H1 (cell line): ENCODE measurements at regions not wholly inside any gene's neighbourhood (a gene's known extent, or its start where the extent isn't known, plus 50 kb on each side); places are given as distances from the start of the nearest gene placed in this dataset.

Source experiments
- CTCF ChIA-PET: fragments of 300-600 bp; sonication (Branson Sonifier 250); formaldehyde crosslinking; loops from one replicate; lab custom pipeline; 2021; ENCODE audit not compliant: partially characterized antibody; lab: Charles Lee
- POLR2A ChIA-PET: fragments of 300-600 bp; sonication (Branson Sonifier 250); formaldehyde crosslinking; loops from one replicate; lab custom pipeline; 2021; ENCODE audit warnings: inconsistent platforms; ENCODE audit not compliant: partially characterized antibody; lab: Charles Lee
- DNase-seq, 2 experiments: peaks; one replicate each; pipeline versions ENCODE4 v3.0.0 to v3.0.0-alpha.2; 2010 to 2022; ENCODE audit warnings: low spot score in 2 of 2, low read depth in 1 of 2, mixed read lengths in 1 of 2
- FAIRE-seq: peaks from 2 replicates; lab custom pipeline; 2011; peaks lifted over from hg19 to GRCh38; lab: Jason Lieb, UNC
- H2AFZ ChIP-seq: 2 replicates; pipeline ENCODE4 v1.8.1; 2012; ENCODE audit warnings: low read length, inconsistent platforms
- H2AK5ac ChIP-seq: 2 replicates; pipeline ENCODE4 v1.6.1; 2013; ENCODE audit warnings: low read depth, low read length
- H2BK120ac ChIP-seq: replicated peaks from 2 replicates; pipeline ENCODE3; 2013; ENCODE audit warnings: low read depth, low read length, inconsistent platforms
- H2BK12ac ChIP-seq: 2 replicates; pipeline ENCODE4 v1.6.1; 2013; ENCODE audit warnings: low read depth, low read length
- H2BK15ac ChIP-seq: 2 replicates; pipeline ENCODE4 v1.6.1; 2013; ENCODE audit warnings: low read length
- H2BK20ac ChIP-seq: 2 replicates; pipeline ENCODE4 v1.6.1; 2013; ENCODE audit warnings: low read length
- H2BK5ac ChIP-seq: 2 replicates; pipeline ENCODE4 v1.6.1; 2013; ENCODE audit warnings: low read depth, low read length
- H3K14ac ChIP-seq: 2 replicates; pipeline ENCODE4 v1.6.1; 2013; ENCODE audit warnings: inconsistent platforms; ENCODE audit not compliant: insufficient read length
- H3K18ac ChIP-seq: 2 replicates; pipeline ENCODE4 v1.6.1; 2013; ENCODE audit warnings: low read length; ENCODE audit errors: extremely low read depth
- H3K23ac ChIP-seq: 2 replicates; pipeline ENCODE4 v1.6.1; 2013; ENCODE audit warnings: inconsistent platforms; ENCODE audit not compliant: insufficient read length
- H3K23me2 ChIP-seq: 2 replicates; pipeline ENCODE4 v1.6.1; 2013; ENCODE audit warnings: low read depth, low read length
- H3K27ac ChIP-seq: 2 replicates; pipeline ENCODE4 v1.6.1; 2011; ENCODE audit warnings: low read depth, low read length, inconsistent platforms
- H3K27me3 ChIP-seq, 4 experiments: replicated peaks in 1 of 4; 1 replicate in 1 of 4; 2 replicates in 3 of 4; pipeline versions ENCODE4 v1.6.1 to v1.8.1; 2011 to 2013; ENCODE audit warnings: low read length in 3 of 4, mild to moderate bottlenecking in 3 of 4, inconsistent platforms in 2 of 4, mixed read lengths in 2 of 4, moderate library complexity in 1 of 4; ENCODE audit not compliant: control insufficient read depth in 3 of 4, insufficient read depth in 3 of 4; ENCODE audit errors: extremely low read depth in 1 of 4
- H3K36me3 ChIP-seq, 4 experiments: 2 replicates each; pipeline versions ENCODE4 v1.6.1 to v1.8.1; 2011 to 2013; ENCODE audit warnings: mild to moderate bottlenecking in 4 of 4, low read length in 3 of 4, moderate library complexity in 2 of 4, control low read depth in 1 of 4, inconsistent platforms in 1 of 4; ENCODE audit not compliant: insufficient read depth in 4 of 4, control insufficient read depth in 2 of 4
- H3K4ac ChIP-seq: replicated peaks from 2 replicates; pipeline ENCODE3; 2013; ENCODE audit warnings: low read length, low read depth, mixed read lengths, inconsistent platforms; ENCODE audit not compliant: insufficient read length
- H3K4me1 ChIP-seq, 4 experiments: replicated peaks in 1 of 4; 1 replicate in 1 of 4; 2 replicates in 3 of 4; pipeline versions ENCODE4 v1.6.1 to v1.8.1; 2011 to 2013; ENCODE audit warnings: low read length in 3 of 4, inconsistent platforms in 2 of 4, mixed read lengths in 1 of 4; ENCODE audit not compliant: insufficient read depth in 4 of 4, control insufficient read depth in 3 of 4
- H3K4me2 ChIP-seq, 2 experiments: 2 replicates each; pipeline versions ENCODE4 v1.6.1 to v1.8.1; 2011 to 2013; ENCODE audit warnings: low read depth in 2 of 2, low read length in 2 of 2, control low read depth in 1 of 2, inconsistent platforms in 1 of 2, mild to moderate bottlenecking in 1 of 2; ENCODE audit not compliant: insufficient read depth in 1 of 2
- H3K4me3 ChIP-seq, 4 experiments: fragments of 200-600, 300-600 bp in 1 of 4; sonication (generic), shearing (Covaris generic), sonication (Bioruptor Twin) in 1 of 4; 2 replicates each; pipeline versions ENCODE4 v1.5.1 to v1.8.1; 2011 to 2016; ENCODE audit warnings: low read length in 4 of 4, low read depth in 3 of 4, control low read depth in 2 of 4, inconsistent platforms in 2 of 4, mild to moderate bottlenecking in 2 of 4, mixed read lengths in 1 of 4, moderate library complexity in 1 of 4; ENCODE audit not compliant: insufficient read depth in 2 of 4; ENCODE audit errors: extremely low read depth in 1 of 4
- H3K56ac ChIP-seq: replicated peaks from 2 replicates; pipeline ENCODE3; 2013; ENCODE audit warnings: low read depth, mild to moderate bottlenecking, mixed read lengths, low read length, inconsistent platforms; ENCODE audit not compliant: insufficient read length
- H3K79me1 ChIP-seq: 2 replicates; pipeline ENCODE4 v1.6.1; 2013; ENCODE audit warnings: low read depth, low read length, control low read depth
- H3K79me2 ChIP-seq, 2 experiments: 2 replicates each; pipeline versions ENCODE4 v1.6.1 to v1.8.1; 2012 to 2013; ENCODE audit warnings: low read length in 2 of 2, mild to moderate bottlenecking in 2 of 2, inconsistent platforms in 1 of 2; ENCODE audit not compliant: insufficient read depth in 2 of 2, control insufficient read depth in 1 of 2
- H3K9ac ChIP-seq, 4 experiments: replicated peaks in 1 of 4; 1 replicate in 1 of 4; 2 replicates in 3 of 4; pipeline versions ENCODE4 v1.6.1 to v1.8.1; 2011 to 2013; ENCODE audit warnings: low read depth in 3 of 4, low read length in 3 of 4, control low read depth in 2 of 4, mild to moderate bottlenecking in 2 of 4, moderate library complexity in 2 of 4, inconsistent platforms in 1 of 4; ENCODE audit errors: extremely low read depth in 1 of 4
- H3K9me3 ChIP-seq, 2 experiments: 2 replicates each; pipeline versions ENCODE4 v1.6.1 to v1.8.1; 2012 to 2013; ENCODE audit warnings: mild to moderate bottlenecking in 2 of 2, moderate library complexity in 2 of 2, control low read depth in 1 of 2, inconsistent platforms in 1 of 2, low read depth in 1 of 2, low read length in 1 of 2, mixed read lengths in 1 of 2; ENCODE audit not compliant: insufficient read depth in 2 of 2
- H4K20me1 ChIP-seq, 2 experiments: replicated peaks in 1 of 2; 2 replicates each; pipeline versions ENCODE3 to v1.8.1; 2011 to 2013; ENCODE audit warnings: inconsistent platforms in 2 of 2, low read length in 2 of 2, mild to moderate bottlenecking in 1 of 2; ENCODE audit not compliant: insufficient read depth in 2 of 2, control insufficient read depth in 1 of 2
- H4K5ac ChIP-seq: 2 replicates; pipeline ENCODE4 v1.6.1; 2013; ENCODE audit warnings: low read length, low read depth, mixed read lengths, inconsistent platforms; ENCODE audit not compliant: insufficient read length
- H4K8ac ChIP-seq: 2 replicates; pipeline ENCODE4 v1.8.0; 2013; ENCODE audit warnings: mild to moderate bottlenecking, moderate library complexity, low read length, inconsistent platforms; ENCODE audit not compliant: insufficient read depth; ENCODE audit errors: extremely low read depth
- H4K91ac ChIP-seq: replicated peaks from 2 replicates; pipeline ENCODE3; 2013; ENCODE audit warnings: low read length, mixed read lengths, inconsistent platforms; ENCODE audit not compliant: insufficient read length
- NANOG ChIP-seq: IDR thresholded peaks from 2 replicates; pipeline ENCODE4 v1.6.1; 2011; ENCODE audit warnings: low read length, low read depth, mild to moderate bottlenecking, inconsistent platforms; ENCODE audit not compliant: insufficient read depth, poor library complexity, severe bottlenecking
- WGBS, 2 experiments: shearing (Covaris generic) in 1 of 2; methylation state at CpG; one replicate each; pipeline versions ENCODE4 v1.1.6 to v1.1.7; 2013 to 2015; ENCODE audit warnings: low lambda C conversion rate in 2 of 2, mixed read lengths in 2 of 2, inconsistent platforms in 1 of 2, low coverage in 1 of 2, missing lambda C conversion rate in 1 of 2; ENCODE audit not compliant: insufficient replicate concordance in 2 of 2, insufficient coverage in 1 of 2, insufficient read length in 1 of 2; ENCODE audit errors: extremely low coverage in 1 of 2, missing lambda C conversion rate in 1 of 2; 5-methylcytosine and 5-hydroxymethylcytosine counted together

GRCh38 chr16:55116165-55116920 is 185.7 kb downstream of the IRX5 start:
- no peak overlapping the region for H3K4me2 ChIP-seq
- no peak overlapping the region for H4K8ac ChIP-seq
- H3K14ac ChIP-seq: no peak overlapping the region
- no peak overlapping the region for H4K91ac ChIP-seq
- no peak for TF ChIP-seq NANOG
- no peaks in the 10 kb centered on the region for H3K9me3 ChIP-seq
- H3K23me2 ChIP-seq: no peaks in the 10 kb centered on the region
- no peak overlapping the region for H3K4me3 ChIP-seq
- H3K56ac ChIP-seq: no peak overlapping the region
- H2AFZ ChIP-seq: no peak overlapping the region
- POLR2A ChIA-PET: interaction anchor here (1.5 kb wide), 1 partner anchor 13 kb away, joined by 4 read pairs; no protein-coding TSS in a partner anchor
- H3K79me1 ChIP-seq: no peaks in the 10 kb centered on the region
- H2BK120ac ChIP-seq: no peak overlapping the region
- H2BK12ac ChIP-seq: no peak overlapping the region
- H3K27ac ChIP-seq: no peak overlapping the region
- H3K79me2 ChIP-seq: no peaks in the 10 kb centered on the region
- H2AK5ac ChIP-seq: no peak overlapping the region
- no peak overlapping the region for H3K9ac ChIP-seq
- no peak overlapping the region for H3K4ac ChIP-seq
- CTCF ChIA-PET: interaction anchor here (1.0 to 1.2 kb wide), 2 partner anchors 8 to 87 kb away, joined by 3 read pairs; no protein-coding TSS in a partner anchor
- H4K20me1 ChIP-seq: no peaks in the 10 kb centered on the region
- no peak overlapping the region for H2BK5ac ChIP-seq
- FAIRE-seq (no peak), DNase-seq (no peak)
- no peaks in the 10 kb centered on the region for H3K27me3 ChIP-seq
- no peak overlapping the region for H2BK20ac ChIP-seq
- H3K18ac ChIP-seq: no peak overlapping the region
- no peaks in the 10 kb centered on the region for H3K36me3 ChIP-seq
- no peaks in the 10 kb centered on the region for H3K4me1 ChIP-seq
- no peak overlapping the region for H4K5ac ChIP-seq
- 89% methylated on average over 14 of the region's 14 CpGs; no CpG with 5 or more reads in 1 of the 2 experiments for WGBS, 2 experiments
- no peak overlapping the region for H3K23ac ChIP-seq
- no peak overlapping the region for H2BK15ac ChIP-seq
